ENCODE measurements at regions not wholly inside any gene's neighbourhood (a gene's known extent, or its start where the extent isn't known, plus 50 kb on each side); places are given as distances from the start of the nearest gene placed in this dataset.

- CTCF ChIA-PET = no interaction called here
- no peak for TF ChIP-seq POLR2AphosphoS5 (IDR thresholded peaks at IDR 0.05; ENCODE audit: insufficient read depth, low read depth, low read length)
- no peak for TF ChIP-seq MAX (IDR thresholded peaks at IDR 0.05; ENCODE audit: insufficient read depth, insufficient read length)
- no peak for TF ChIP-seq MYC (IDR thresholded peaks at IDR 0.05; ENCODE audit: low read depth, low read length)
- no peak for TF ChIP-seq EZH2 (IDR thresholded peaks at IDR 0.05; ENCODE audit: borderline replicate concordance, low read depth, low read length, severe bottlenecking)
- TF ChIP-seq GATA2 (IDR thresholded peaks at IDR 0.05; ENCODE audit: insufficient read depth, insufficient read length, low read depth, low read length) = no peak
- no peak for TF ChIP-seq FOS (IDR thresholded peaks at IDR 0.05; ENCODE audit: borderline replicate concordance, insufficient read depth, low read length)
- TF ChIP-seq, protein P1, sequence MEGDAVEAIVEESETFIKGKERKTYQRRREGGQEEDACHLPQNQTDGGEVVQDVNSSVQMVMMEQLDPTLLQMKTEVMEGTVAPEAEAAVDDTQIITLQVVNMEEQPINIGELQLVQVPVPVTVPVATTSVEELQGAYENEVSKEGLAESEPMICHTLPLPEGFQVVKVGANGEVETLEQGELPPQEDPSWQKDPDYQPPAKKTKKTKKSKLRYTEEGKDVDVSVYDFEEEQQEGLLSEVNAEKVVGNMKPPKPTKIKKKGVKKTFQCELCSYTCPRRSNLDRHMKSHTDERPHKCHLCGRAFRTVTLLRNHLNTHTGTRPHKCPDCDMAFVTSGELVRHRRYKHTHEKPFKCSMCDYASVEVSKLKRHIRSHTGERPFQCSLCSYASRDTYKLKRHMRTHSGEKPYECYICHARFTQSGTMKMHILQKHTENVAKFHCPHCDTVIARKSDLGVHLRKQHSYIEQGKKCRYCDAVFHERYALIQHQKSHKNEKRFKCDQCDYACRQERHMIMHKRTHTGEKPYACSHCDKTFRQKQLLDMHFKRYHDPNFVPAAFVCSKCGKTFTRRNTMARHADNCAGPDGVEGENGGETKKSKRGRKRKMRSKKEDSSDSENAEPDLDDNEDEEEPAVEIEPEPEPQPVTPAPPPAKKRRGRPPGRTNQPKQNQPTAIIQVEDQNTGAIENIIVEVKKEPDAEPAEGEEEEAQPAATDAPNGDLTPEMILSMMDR (IDR thresholded peaks at IDR 0.05; ENCODE audit: extremely low read depth in 1 of 2, insufficient read depth in 1 of 2, low read depth in 1 of 2, low read length in 2 of 2) = no peak
- TF ChIP-seq POLR2A (IDR thresholded peaks at IDR 0.05; ENCODE audit: low read depth, low read length) = no peak
- TF ChIP-seq JUN (IDR thresholded peaks at IDR 0.05; ENCODE audit: borderline replicate concordance, insufficient read depth, insufficient read length, low read depth) = no peak
- peak overlapping the region; percentile 12 for H3K4me2 ChIP-seq (ENCODE audit: insufficient read depth, low read length)
Observed at GRCh38 chr10:3399756-3400155, 227.2 kb upstream of the PITRM1 start.

More at GRCh38 chr10:3399756-3400155, 227.2 kb upstream of the PITRM1 start:
- H3K79me2 ChIP-seq (ENCODE audit: control insufficient read depth, insufficient read depth, low read length) = no peaks in the 10 kb centered on the region
- intact Hi-C loops (cut with micrococcal nuclease) = loop anchor here (1.0 to 2.0 kb wide), 5 partner anchors 25 to 135 kb away; no protein-coding TSS in a partner anchor
- no peaks in the 10 kb centered on the region for H3K36me3 ChIP-seq (ENCODE audit: control insufficient read depth in 2 of 2, extremely low read depth in 1 of 2, insufficient read depth in 2 of 2, low read length in 2 of 2)
- H3K4me1 ChIP-seq (ENCODE audit: control insufficient read depth, extremely low read depth, insufficient read depth, low read length) = peaks cover 24% of the 10 kb centered on the region
- H3K9me3 ChIP-seq (replicated peaks; ENCODE audit: control insufficient read depth, insufficient read depth, low read length) = no peaks in the 10 kb centered on the region
- H3K27me3 ChIP-seq (ENCODE audit: control insufficient read depth in 2 of 2, insufficient read depth in 2 of 2, low read length in 2 of 2) = no peaks in the 10 kb centered on the region
- H4K20me1 ChIP-seq (replicated peaks; ENCODE audit: control insufficient read depth, extremely low read depth, insufficient read depth, low read length) = no peaks in the 10 kb centered on the region
- POLR2A ChIA-PET = no interaction called here
- TSS peak; percentile 67 for BruUV-seq (replicated peaks)
- H3K27ac ChIP-seq (ENCODE audit: insufficient read depth, low read depth, low read length) = peak overlapping the region; percentile 69
- FAIRE-seq (peak; percentile 70), DNase-seq (ENCODE audit: low read depth, low spot score) (peak; percentile 65)
- H2AFZ ChIP-seq (ENCODE audit: low read depth, low read length) = peak overlapping the region; percentile 30
- no peaks in the 10 kb centered on the region for H3K9me1 ChIP-seq (replicated peaks; ENCODE audit: control insufficient read depth, extremely low read depth, insufficient read depth, low read length)
- peak overlapping the region; percentile 58 for H3K9ac ChIP-seq (replicated peaks; ENCODE audit: extremely low read depth, insufficient read depth, low read length)
- dilution Hi-C loops (cut with MboI; ENCODE audit: extremely low pct_ligation_motif_present, low sequenced_read_pairs) = no loop called here
- no peak overlapping the region for H3K4me3 ChIP-seq (replicated peaks in 1 of 3; ENCODE audit: insufficient read depth in 1 of 3, low read depth in 1 of 3, low read length in 3 of 3)
